IPS-NIHi11 (cell line): ENCODE measurements at regions not wholly inside any gene's neighbourhood (a gene's known extent, or its start where the extent isn't known, plus 50 kb on each side); places are given as distances from the start of the nearest gene placed in this dataset.

ENCODE experiments used
- DNase-seq: peaks from one replicate; pipeline ENCODE4 v3.0.0; 2012; ENCODE audit warnings: mixed read lengths, low spot score

DNA sequence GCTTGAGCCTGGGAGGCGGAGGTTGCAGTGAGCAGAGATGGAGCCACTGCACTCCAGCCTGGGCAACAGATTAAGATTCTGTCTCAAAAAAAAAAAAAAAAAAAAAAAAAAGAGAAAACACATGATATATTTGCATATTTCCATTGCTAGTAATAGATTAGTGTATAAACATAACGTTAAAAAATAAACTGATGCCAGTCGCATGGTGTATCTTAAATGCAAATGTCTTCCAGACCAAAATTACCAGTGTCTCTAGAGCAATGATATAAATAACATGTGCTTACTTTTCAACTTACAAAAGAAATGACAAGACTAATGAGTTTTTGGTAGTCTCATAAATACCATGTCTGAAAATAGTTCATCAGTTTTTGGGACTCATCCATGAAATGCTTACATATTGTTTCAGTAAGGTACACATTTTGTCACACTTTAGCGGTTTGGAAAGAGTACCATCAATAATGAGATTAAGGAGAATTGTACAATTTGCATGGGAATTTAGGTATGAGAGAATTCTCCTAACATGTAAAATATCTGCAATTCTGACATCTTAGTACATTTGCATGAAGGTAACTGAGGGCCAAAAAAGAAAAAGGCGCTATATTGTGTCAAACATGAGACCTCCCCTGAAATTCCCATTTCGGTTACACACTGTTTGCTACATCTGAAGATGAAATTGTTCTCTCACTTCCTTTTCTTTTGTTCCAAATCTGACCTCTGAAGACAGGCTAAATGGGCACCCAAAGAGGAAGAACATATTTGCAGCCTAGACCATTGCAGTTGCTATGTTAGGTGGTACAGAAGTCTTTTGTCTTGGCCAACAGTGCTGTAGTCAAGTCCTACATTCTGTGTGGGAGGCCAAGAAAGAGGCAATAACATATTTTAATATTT is 51.5 kb upstream of the PIP4K2A start:
- DNase-seq = no peak

DNA sequence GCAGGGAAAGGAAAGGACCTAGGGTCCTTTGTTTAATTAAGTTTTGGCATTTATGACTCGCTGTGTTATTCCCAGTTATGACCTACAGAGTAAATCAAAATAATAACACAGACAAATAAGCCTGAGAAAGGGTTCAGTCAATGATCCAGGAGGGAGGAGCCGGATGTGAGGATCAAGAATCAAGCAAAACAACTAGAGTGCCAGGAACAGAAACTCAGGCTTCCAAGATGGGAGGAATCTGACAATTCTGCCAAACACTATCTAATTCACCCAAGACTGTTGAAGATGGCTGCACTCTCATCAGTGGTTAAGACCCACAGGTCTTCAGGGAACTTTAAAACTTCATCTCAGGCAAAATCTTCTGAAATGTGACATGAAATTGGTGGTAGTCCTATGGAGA is 50.3 kb upstream of the PIP4K2A start:
- no peak for DNase-seq
